GM19351 (cell line): ENCODE measurements at regions not wholly inside any gene's neighbourhood (a gene's known extent, or its start where the extent isn't known, plus 50 kb on each side); places are given as distances from the start of the nearest gene placed in this dataset.

Experiments
- ATAC-seq: cut with Tn5 transposase; IDR thresholded peaks from one replicate; pipeline ENCODE4 v1.9.1; 2021; ENCODE audit warnings: mild to moderate bottlenecking, moderate library complexity; ENCODE audit not compliant: unreplicated experiment

GRCh38 chr13:73248154-73248553 lies 189.3 kb downstream of the KLF5 start:
- ATAC-seq, result no peak

- no peak for ATAC-seq
These were observed 186.4 kb downstream of the KLF5 start for GRCh38 chr13:73245246-73245645.

GRCh38 chr13:73244467-73244866 lies 185.7 kb downstream of the KLF5 start:
- ATAC-seq, result no peak

GRCh38 chr13:73242515-73243015 lies 183.8 kb downstream of the KLF5 start:
- no peak for ATAC-seq

GRCh38 chr13:73240193-73240592 lies 181.4 kb downstream of the KLF5 start:
- no peak for ATAC-seq

GRCh38 chr13:73235385-73235784 lies 176.6 kb downstream of the KLF5 start:
- no peak for ATAC-seq

- ATAC-seq, result no peak
These were observed 172.7 kb downstream of the KLF5 start for GRCh38 chr13:73231471-73231870.

- ATAC-seq, result no peak
These were observed 171.9 kb downstream of the KLF5 start for GRCh38 chr13:73230716-73231115.

GRCh38 chr13:73228546-73228945 lies 169.7 kb downstream of the KLF5 start:
- ATAC-seq, result no peak

GRCh38 chr13:73225990-73226389 lies 167.2 kb downstream of the KLF5 start:
- ATAC-seq, result no peak

- ATAC-seq, result no peak
These were observed 165.9 kb downstream of the KLF5 start for GRCh38 chr13:73224703-73225102.

GRCh38 chr13:73223372-73223781 lies 164.6 kb downstream of the KLF5 start:
- peak; percentile 75 for ATAC-seq

- ATAC-seq, result no peak
These were observed 164.0 kb downstream of the KLF5 start for GRCh38 chr13:73222627-73223305.

GRCh38 chr13:73220966-73221720 lies 162.3 kb downstream of the KLF5 start:
- ATAC-seq, result no peak

GRCh38 chr13:73218181-73218580 lies 159.4 kb downstream of the KLF5 start:
- ATAC-seq, result no peak

- no peak for ATAC-seq
These were observed 157.6 kb downstream of the KLF5 start for GRCh38 chr13:73216381-73216831.

GRCh38 chr13:73215823-73216222 lies 157.0 kb downstream of the KLF5 start:
- ATAC-seq, result no peak

- no peak for ATAC-seq
These were observed 153.7 kb downstream of the KLF5 start for GRCh38 chr13:73212482-73212881.

GRCh38 chr13:73210218-73210883 lies 151.5 kb downstream of the KLF5 start:
- no peak for ATAC-seq

- no peak for ATAC-seq
These were observed 146.1 kb downstream of the KLF5 start for GRCh38 chr13:73204952-73205351.

GRCh38 chr13:73201626-73202025 lies 142.8 kb downstream of the KLF5 start:
- no peak for ATAC-seq

- no peak for ATAC-seq
These were observed 140.2 kb downstream of the KLF5 start for GRCh38 chr13:73198991-73199411.
